ENCODE measurements at regions not wholly inside any gene's neighbourhood (a gene's known extent, or its start where the extent isn't known, plus 50 kb on each side); places are given as distances from the start of the nearest gene placed in this dataset.
A peak's percentile ranks its signal among the peaks of the same experiment; 100 is the strongest.

- CTCF ChIA-PET (ENCODE audit: low intra/inter-chr PET ratio, low total read pairs): no interaction called here
- H3K4me3 ChIP-seq (replicated peaks in 1 of 3; ENCODE audit: insufficient read depth in 1 of 3, low read depth in 2 of 3, low read length in 3 of 3): no peak overlapping the region
- BruUV-seq (replicated peaks): no TSS peak
- ATAC-seq (peak; percentile 30; the same call in 1 of the 3 replicates), DNase-seq (ENCODE audit: low spot score) (no peak), FAIRE-seq (no peak)
- H3K9me3 ChIP-seq (ENCODE audit: low read length): no peaks in the 10 kb centered on the region
- no peaks in the 10 kb centered on the region for H3K27me3 ChIP-seq (ENCODE audit: control insufficient read depth in 1 of 2, insufficient read depth in 2 of 2, low read length in 2 of 2)
- H3K4me1 ChIP-seq (ENCODE audit: insufficient read depth, low read length): no peaks in the 10 kb centered on the region
- H3K27ac ChIP-seq (ENCODE audit: extremely low read length, insufficient read depth, low read length): no peak overlapping the region
- POLR2A ChIA-PET: no interaction called here
- no peaks in the 10 kb centered on the region for H3K36me3 ChIP-seq (replicated peaks in 1 of 2; ENCODE audit: control insufficient read depth in 1 of 2, insufficient read depth in 2 of 2, low read length in 2 of 2)
- TF ChIP-seq ZNF564 (CRISPR knock-in tag; IDR thresholded peaks at IDR 0.05): no peak
- TF ChIP-seq TRIM22 (IDR thresholded peaks at IDR 0.05): no peak
- no peak for TF ChIP-seq ZNF556 (CRISPR knock-in tag; IDR thresholded peaks at IDR 0.05; ENCODE audit: borderline replicate concordance)
- TF ChIP-seq PTBP1 (IDR thresholded peaks at IDR 0.05; ENCODE audit: low read depth, low read length, poor library complexity, severe bottlenecking): no peak
- TF ChIP-seq, protein P1, sequence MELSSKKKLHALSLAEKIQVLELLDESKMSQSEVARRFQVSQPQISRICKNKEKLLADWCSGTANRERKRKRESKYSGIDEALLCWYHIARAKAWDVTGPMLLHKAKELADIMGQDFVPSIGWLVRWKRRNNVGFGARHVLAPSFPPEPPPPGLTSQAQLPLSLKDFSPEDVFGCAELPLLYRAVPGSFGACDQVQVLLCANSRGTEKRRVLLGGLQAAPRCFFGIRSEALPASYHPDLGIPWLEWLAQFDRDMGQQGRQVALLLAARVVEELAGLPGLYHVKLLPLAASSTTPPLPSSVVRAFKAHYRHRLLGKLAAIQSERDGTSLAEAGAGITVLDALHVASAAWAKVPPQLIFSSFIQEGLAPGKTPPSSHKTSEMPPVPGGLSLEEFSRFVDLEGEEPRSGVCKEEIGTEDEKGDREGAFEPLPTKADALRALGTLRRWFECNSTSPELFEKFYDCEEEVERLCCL (CRISPR knock-in tag; IDR thresholded peaks at IDR 0.05; ENCODE audit: borderline replicate concordance): no peak
- WGBS (ENCODE audit: low lambda C conversion rate): 34% methylated on average over 9 of the region's 9 CpGs
- no peak overlapping the region for H3K9ac ChIP-seq (ENCODE audit: insufficient read depth, low read depth, low read length)
- H4K20me1 ChIP-seq (ENCODE audit: insufficient read depth, low read length): no peaks in the 10 kb centered on the region
- H2AFZ ChIP-seq (ENCODE audit: low read length): no peak overlapping the region
- in situ Hi-C loops (cut with HindIII; ENCODE audit: extremely low pct_ligation_motif_present, low pct_unique_long_range_greater_than_20kb): no loop called here
- H3K79me2 ChIP-seq (ENCODE audit: insufficient read depth, low read length): no peaks in the 10 kb centered on the region
- H3K4me2 ChIP-seq (ENCODE audit: low read depth, low read length): no peak overlapping the region
- intact Hi-C loops (cut with micrococcal nuclease; ENCODE audit: unreplicated experiment): no loop called here
Measured at GRCh38 chr2:12948231-12948960, 231.7 kb downstream of the TRIB2 start.

DNA sequence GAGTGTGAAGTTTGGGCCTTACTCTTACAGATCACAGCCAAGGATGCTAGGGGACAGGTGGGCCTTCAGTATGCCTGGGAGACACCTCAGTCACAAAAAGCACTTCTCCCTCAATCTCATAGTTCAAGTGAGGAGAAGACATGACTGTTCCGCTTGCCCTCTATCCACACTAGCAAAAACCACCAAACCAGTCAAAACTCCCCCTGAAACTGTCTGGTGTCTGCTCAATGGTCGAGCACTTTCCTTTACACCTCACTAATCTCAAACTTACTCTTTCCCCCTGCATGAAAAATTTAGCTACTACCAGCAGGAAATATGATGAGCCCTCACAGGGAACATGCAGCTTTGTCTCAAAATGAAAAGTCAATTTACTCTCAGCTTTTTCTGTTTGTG lies 232.2 kb downstream of the TRIB2 start:
- Histone ChIP-seq H3K79me2 (ENCODE audit: insufficient read depth, low read length) (no peaks in the 10 kb centered on the region), H3K9ac (ENCODE audit: insufficient read depth, low read depth, low read length) (no peak overlapping the region), H3K27me3 (ENCODE audit: control insufficient read depth in 1 of 2, insufficient read depth in 2 of 2, low read length in 2 of 2) (no peaks in the 10 kb centered on the region), H3K36me3 (replicated peaks in 1 of 2; ENCODE audit: control insufficient read depth in 1 of 2, insufficient read depth in 2 of 2, low read length in 2 of 2) (no peaks in the 10 kb centered on the region), H3K9me3 (ENCODE audit: low read length) (no peaks in the 10 kb centered on the region), H3K4me3 (replicated peaks in 1 of 3; ENCODE audit: insufficient read depth in 1 of 3, low read depth in 2 of 3, low read length in 3 of 3) (no peak overlapping the region), H3K4me1 (ENCODE audit: insufficient read depth, low read length) (no peaks in the 10 kb centered on the region), H3K4me2 (ENCODE audit: low read depth, low read length) (no peak overlapping the region), H3K27ac (ENCODE audit: extremely low read length, insufficient read depth, low read length) (no peak overlapping the region), H4K20me1 (ENCODE audit: insufficient read depth, low read length) (no peaks in the 10 kb centered on the region), H2AFZ (ENCODE audit: low read length) (no peak overlapping the region)
- CTCF ChIA-PET (ENCODE audit: low intra/inter-chr PET ratio, low total read pairs): no interaction called here
- in situ Hi-C loops (cut with HindIII; ENCODE audit: extremely low pct_ligation_motif_present, low pct_unique_long_range_greater_than_20kb) (no loop called here), intact Hi-C loops (cut with micrococcal nuclease; ENCODE audit: unreplicated experiment) (no loop called here)
- 19% methylated on average over 2 of the region's 2 CpGs for WGBS (ENCODE audit: low lambda C conversion rate)
- no peak for TF ChIP-seq NKX3-1 (CRISPR knock-in tag; IDR thresholded peaks at IDR 0.05)
- no peak for TF ChIP-seq SMAD3 (CRISPR knock-in tag; IDR thresholded peaks at IDR 0.05)
- TF ChIP-seq ZBTB21 (CRISPR knock-in tag; IDR thresholded peaks at IDR 0.05): no peak
- TF ChIP-seq, protein P2, sequence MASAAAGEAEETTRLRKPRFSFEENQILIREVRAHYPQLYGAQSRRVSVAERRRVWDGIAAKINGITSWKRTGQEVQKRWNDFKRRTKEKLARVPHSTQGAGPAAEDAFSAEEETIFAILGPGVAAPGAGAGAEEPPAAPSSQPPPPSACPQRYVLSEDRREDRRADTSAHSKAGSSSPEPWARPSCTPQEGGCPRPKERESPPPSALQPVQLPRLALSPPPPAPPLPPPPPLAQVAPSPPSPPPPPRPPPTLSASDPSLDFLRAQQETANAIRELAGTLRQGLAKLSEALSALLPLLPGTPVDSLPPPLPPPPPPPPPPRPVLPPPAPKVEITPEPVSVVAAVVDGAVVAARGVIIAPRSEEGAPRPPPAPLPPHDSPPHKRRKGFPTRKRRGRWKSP (CRISPR knock-in tag; IDR thresholded peaks at IDR 0.05): no peak
- no peak for TF ChIP-seq KDM3A (CRISPR knock-in tag; IDR thresholded peaks at IDR 0.05; ENCODE audit: low read depth)
- no peak for TF ChIP-seq ZNF564 (CRISPR knock-in tag; IDR thresholded peaks at IDR 0.05)
- no peak for TF ChIP-seq NFATC3 (CRISPR knock-in tag; IDR thresholded peaks at IDR 0.05)
- TF ChIP-seq NFE2L1 (CRISPR knock-in tag; IDR thresholded peaks at IDR 0.05; ENCODE audit: borderline replicate concordance): no peak
- no peak for TF ChIP-seq ZFYVE20 (CRISPR knock-in tag; IDR thresholded peaks at IDR 0.05; ENCODE audit: borderline replicate concordance, low read depth)
- no peak for FAIRE-seq
- ATAC-seq: no peak
- no TSS peak for BruUV-seq (replicated peaks)
- POLR2A ChIA-PET: no interaction called here
- DNase-seq (ENCODE audit: low spot score): no peak

Data from HepG2 (cell line).